ENCODE measurements at regions not wholly inside any gene's neighbourhood (a gene's known extent, or its start where the extent isn't known, plus 50 kb on each side); places are given as distances from the start of the nearest gene placed in this dataset.

DNA sequence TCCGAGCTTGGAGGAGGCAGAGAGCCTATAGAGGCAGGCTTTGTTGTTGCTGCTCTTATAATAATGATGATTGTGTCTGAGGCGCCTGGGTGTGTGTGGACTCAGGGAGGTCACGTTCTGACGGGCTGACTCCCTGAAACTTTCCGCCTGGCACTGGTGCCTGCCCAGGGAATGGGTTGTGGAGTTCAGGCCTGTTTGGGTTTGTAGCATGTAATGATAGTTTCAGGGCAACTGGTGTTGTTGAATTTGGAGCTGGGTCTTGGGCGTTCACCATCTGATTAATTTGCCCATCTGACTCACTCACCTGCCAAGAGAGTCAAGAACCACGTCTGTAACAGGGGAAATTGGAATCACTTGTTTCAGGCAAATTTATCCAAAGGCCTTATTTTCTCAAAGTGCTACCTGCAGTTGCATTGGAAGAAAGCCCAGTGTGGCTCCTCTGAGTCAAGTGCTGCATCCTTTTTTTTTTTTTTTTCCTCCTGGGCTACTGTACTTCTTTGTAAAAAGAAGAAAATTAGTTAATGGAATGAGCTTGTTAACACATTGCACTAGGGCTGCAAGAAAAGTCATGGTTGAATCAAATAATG is 386.5 kb downstream of the GADD45G start:
- no peak for DNase-seq (ENCODE audit: low read depth in 1 of 2, low spot score in 2 of 2)
- no peak overlapping the region for H2BK12ac ChIP-seq (ENCODE audit: low read depth, low read length)
- no peak overlapping the region for H3K4me3 ChIP-seq (ENCODE audit: extremely low read depth in 1 of 4, insufficient read depth in 2 of 4, low read depth in 3 of 4, low read length in 4 of 4)
- peaks cover 6% of the 10 kb centered on the region in 2 experiments; a peak in 2 of 4 replicates for H3K9me3 ChIP-seq (ENCODE audit: insufficient read depth in 2 of 2, low read depth in 1 of 2, low read length in 1 of 2)
- H3K56ac ChIP-seq (replicated peaks; ENCODE audit: insufficient read length, low read depth, low read length) = no peak overlapping the region
- no peaks in the 10 kb centered on the region for H3K79me2 ChIP-seq (ENCODE audit: control insufficient read depth in 1 of 2, insufficient read depth in 2 of 2, low read length in 2 of 2)
- H3K4me1 ChIP-seq (replicated peaks in 1 of 4; ENCODE audit: control insufficient read depth in 3 of 4, insufficient read depth in 4 of 4, low read length in 3 of 4) = peaks cover 0 to 13% (median 9%) of the 10 kb centered on the region in 4 experiments; a peak in 6 of 7 replicates
- CTCF ChIA-PET (ENCODE audit: partially characterized antibody) = interaction anchor here (0.5 to 2.1 kb wide), 7 partner anchors 13 to 111 kb away, joined by 3 to 9 read pairs (median 4); no protein-coding TSS in a partner anchor
- no peak overlapping the region for H3K4ac ChIP-seq (replicated peaks; ENCODE audit: insufficient read length, low read depth, low read length)
- 91% methylated on average over 7 of the region's 7 CpGs; no CpG with 5 or more reads in 1 of the 2 experiments for WGBS, 2 experiments (ENCODE audit: extremely low coverage in 1 of 2, insufficient coverage in 1 of 2, insufficient read length in 1 of 2, insufficient replicate concordance in 2 of 2, low coverage in 1 of 2, low lambda C conversion rate in 2 of 2, missing lambda C conversion rate in 1 of 2)
- no peak overlapping the region for H4K5ac ChIP-seq (ENCODE audit: insufficient read length, low read depth, low read length)
- no peak overlapping the region for H2BK20ac ChIP-seq (ENCODE audit: low read length)
- H3K18ac ChIP-seq (ENCODE audit: extremely low read depth, low read length) = no peak overlapping the region
- no peaks in the 10 kb centered on the region for H3K36me3 ChIP-seq (ENCODE audit: control insufficient read depth in 2 of 4, insufficient read depth in 4 of 4, low read length in 3 of 4)
- POLR2A ChIA-PET (ENCODE audit: partially characterized antibody) = interaction anchor here (0.7 kb wide), 1 partner anchor 411 kb away, joined by 3 read pairs; no protein-coding TSS in a partner anchor
- no peak overlapping the region for H2BK5ac ChIP-seq (ENCODE audit: low read depth, low read length)
- FAIRE-seq = no peak
- no peaks in the 10 kb centered on the region for H3K27me3 ChIP-seq (replicated peaks in 1 of 4; ENCODE audit: control insufficient read depth in 3 of 4, extremely low read depth in 1 of 4, insufficient read depth in 3 of 4, low read length in 3 of 4)
- H3K27ac ChIP-seq (ENCODE audit: low read depth, low read length) = no peak overlapping the region
- H4K20me1 ChIP-seq (replicated peaks in 1 of 2; ENCODE audit: control insufficient read depth in 1 of 2, insufficient read depth in 2 of 2, low read length in 2 of 2) = peaks cover 0 to 6% of the 10 kb centered on the region in 2 experiments
- H2BK120ac ChIP-seq (replicated peaks; ENCODE audit: low read depth, low read length) = no peak overlapping the region
- no peak overlapping the region for H2AFZ ChIP-seq (ENCODE audit: low read length)
- no peak overlapping the region for H3K9ac ChIP-seq (replicated peaks in 1 of 4; ENCODE audit: extremely low read depth in 1 of 4, low read depth in 3 of 4, low read length in 3 of 4)
- no peak overlapping the region for H3K14ac ChIP-seq (ENCODE audit: insufficient read length)
- no peak overlapping the region for H3K23ac ChIP-seq (ENCODE audit: insufficient read length)
- H2AK5ac ChIP-seq (ENCODE audit: low read depth, low read length) = no peak overlapping the region
- H3K23me2 ChIP-seq (ENCODE audit: low read depth, low read length) = peaks cover 6% of the 10 kb centered on the region; the same call in 1 of the 2 replicates
- H3K79me1 ChIP-seq (ENCODE audit: low read depth, low read length) = no peaks in the 10 kb centered on the region
- H3K4me2 ChIP-seq (ENCODE audit: insufficient read depth in 1 of 2, low read depth in 2 of 2, low read length in 2 of 2) = no peak overlapping the region
- H2BK15ac ChIP-seq (ENCODE audit: low read length) = no peak overlapping the region
- no peak overlapping the region for H4K91ac ChIP-seq (replicated peaks; ENCODE audit: insufficient read length, low read length)
- H4K8ac ChIP-seq (ENCODE audit: extremely low read depth, insufficient read depth, low read length) = no peak overlapping the region
- no peak for TF ChIP-seq RFX5 (IDR thresholded peaks at IDR 0.05; ENCODE audit: borderline replicate concordance, low read depth, low read length)
- TF ChIP-seq KDM1A (IDR thresholded peaks at IDR 0.05; ENCODE audit: borderline replicate concordance, low read length) = no peak
- TF ChIP-seq ASH2L (IDR thresholded peaks at IDR 0.05; ENCODE audit: low read length) = no peak
- no peak for TF ChIP-seq YY1 (IDR thresholded peaks at IDR 0.05; ENCODE audit: low read depth, low read length)
- no peak for TF ChIP-seq SRF (IDR thresholded peaks at IDR 0.05; ENCODE audit: low read depth, low read length)
- no peak for TF ChIP-seq BCL11A (IDR thresholded peaks at IDR 0.05; ENCODE audit: low read depth in 2 of 2, low read length in 2 of 2)
- no peak for TF ChIP-seq CBX5 (IDR thresholded peaks at IDR 0.05; ENCODE audit: low read depth, low read length)
- TF ChIP-seq, protein P1, sequence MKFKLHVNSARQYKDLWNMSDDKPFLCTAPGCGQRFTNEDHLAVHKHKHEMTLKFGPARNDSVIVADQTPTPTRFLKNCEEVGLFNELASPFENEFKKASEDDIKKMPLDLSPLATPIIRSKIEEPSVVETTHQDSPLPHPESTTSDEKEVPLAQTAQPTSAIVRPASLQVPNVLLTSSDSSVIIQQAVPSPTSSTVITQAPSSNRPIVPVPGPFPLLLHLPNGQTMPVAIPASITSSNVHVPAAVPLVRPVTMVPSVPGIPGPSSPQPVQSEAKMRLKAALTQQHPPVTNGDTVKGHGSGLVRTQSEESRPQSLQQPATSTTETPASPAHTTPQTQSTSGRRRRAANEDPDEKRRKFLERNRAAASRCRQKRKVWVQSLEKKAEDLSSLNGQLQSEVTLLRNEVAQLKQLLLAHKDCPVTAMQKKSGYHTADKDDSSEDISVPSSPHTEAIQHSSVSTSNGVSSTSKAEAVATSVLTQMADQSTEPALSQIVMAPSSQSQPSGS (IDR thresholded peaks at IDR 0.05; ENCODE audit: low read length) = no peak
- TF ChIP-seq JUND (IDR thresholded peaks at IDR 0.05; ENCODE audit: low read length) = no peak
- no peak for TF ChIP-seq RBBP5 (IDR thresholded peaks at IDR 0.05; ENCODE audit: borderline replicate concordance, low read depth, low read length)
- TF ChIP-seq TAF7 (optimal IDR thresholded peaks at IDR 0.05; ENCODE audit: borderline replicate concordance, low read depth, low read length) = no peak
- TF ChIP-seq SIRT6 (IDR thresholded peaks at IDR 0.05; ENCODE audit: low read length) = no peak
- TF ChIP-seq CBX8 (IDR thresholded peaks at IDR 0.05; ENCODE audit: borderline replicate concordance, low read depth, low read length) = no peak

Measured in H1 (cell line).